ENCODE measurements at regions not wholly inside any gene's neighbourhood (a gene's known extent, or its start where the extent isn't known, plus 50 kb on each side); places are given as distances from the start of the nearest gene placed in this dataset.

DNA sequence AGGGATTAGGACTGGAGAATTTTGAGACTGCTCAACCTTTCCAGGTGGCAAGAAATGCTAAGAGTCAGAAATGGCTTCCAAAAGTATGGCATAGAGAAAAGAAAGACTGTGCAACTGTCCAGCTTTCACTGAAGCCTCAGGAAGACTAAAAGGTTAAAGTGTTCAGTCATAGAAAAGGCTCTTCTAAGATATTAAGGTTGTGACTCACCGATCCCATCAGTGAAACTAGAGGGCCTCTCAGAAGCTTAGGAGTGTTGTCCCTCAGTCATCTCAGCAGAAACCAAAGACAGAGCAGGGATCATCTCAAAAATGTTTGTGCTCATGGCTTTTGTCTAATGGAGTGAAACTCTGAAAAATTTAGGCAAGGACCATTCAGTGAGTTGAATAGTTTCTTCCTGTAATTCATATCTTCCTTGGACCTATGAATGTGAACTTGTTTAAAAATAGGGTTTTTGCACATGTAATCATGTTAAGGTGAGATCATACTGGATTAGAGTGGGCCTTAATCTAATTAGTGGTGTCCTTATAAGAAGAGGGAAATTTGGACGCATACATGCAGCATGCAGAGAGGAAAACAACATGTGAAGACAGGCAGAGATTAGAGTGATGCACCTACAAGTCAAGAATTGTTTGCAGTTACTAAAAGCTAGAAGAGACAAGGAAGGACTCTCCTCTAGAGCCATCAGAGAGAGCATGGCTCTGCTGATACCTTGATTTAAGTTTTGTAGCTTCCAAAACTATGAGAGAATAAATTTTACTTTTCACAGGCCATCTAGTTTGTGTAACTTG lies 71.3 kb downstream of the RPE65 start:
- DNase-seq (ENCODE audit: low spot score) = no peak

DNA sequence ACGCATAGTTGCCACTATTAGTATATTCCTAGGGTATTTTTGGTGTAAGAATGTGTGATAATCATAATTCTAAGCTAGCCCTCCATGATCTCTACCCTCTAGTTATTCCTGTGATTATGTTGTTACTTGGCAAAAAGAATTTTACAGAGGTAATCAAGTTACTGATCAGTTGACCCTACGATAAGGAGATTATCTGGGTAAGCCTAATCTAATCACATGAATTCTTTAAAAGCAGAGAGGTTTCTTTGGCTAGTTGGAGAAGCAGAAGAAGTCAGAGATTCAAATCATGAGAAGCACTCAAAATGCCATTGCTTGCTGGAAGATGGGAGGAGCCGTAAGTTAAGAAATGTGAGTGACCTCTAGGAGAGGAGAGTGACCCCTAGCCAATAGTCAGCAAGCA lies 72.7 kb downstream of the RPE65 start:
- DNase-seq (ENCODE audit: low spot score) = no peak

GRCh38 chr1:68376441-68376840 lies 73.3 kb downstream of the RPE65 start:
- no peak for DNase-seq (ENCODE audit: low spot score)

DNA sequence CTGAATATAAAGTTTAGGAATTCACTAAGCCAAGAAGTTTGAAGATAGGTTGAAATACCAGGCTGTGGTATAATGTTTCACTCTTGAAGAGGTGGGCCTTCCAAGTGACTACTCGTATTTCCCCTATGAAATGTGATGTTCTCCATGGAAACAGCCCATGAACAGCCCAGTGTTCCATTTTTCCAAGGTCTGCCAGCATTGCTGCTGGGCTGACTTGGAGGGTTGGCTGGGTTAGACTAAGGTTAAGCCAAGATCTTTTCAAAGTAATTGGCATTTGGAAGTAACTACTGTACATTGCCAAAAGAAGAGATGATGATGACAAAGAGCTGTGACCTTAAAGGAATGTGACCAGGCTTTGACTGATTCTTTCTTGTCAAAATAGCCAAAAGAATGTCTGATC lies 73.8 kb downstream of the RPE65 start:
- DNase-seq (ENCODE audit: low spot score) = no peak

DNA sequence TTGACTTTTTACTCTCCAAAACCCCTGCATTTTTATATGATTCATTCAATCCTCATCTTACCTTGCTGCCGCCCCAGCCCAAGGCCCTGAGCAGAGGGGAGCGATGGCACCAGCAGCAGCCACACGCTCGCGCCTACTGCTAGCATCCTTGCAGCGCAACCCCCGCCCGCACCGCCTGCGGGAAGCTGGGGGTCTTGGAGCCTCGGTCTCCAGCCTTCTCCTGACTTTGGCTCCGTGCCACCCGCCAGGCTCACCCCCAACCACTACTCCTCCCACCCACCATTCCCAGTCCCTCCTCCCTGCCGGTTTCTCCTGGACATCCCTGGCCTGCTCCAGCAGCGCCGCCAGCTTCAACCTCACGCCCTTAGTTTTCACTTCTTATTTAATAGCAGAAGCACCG lies 76.6 kb downstream of the RPE65 start:
- no peak for DNase-seq (ENCODE audit: low spot score)

DNA sequence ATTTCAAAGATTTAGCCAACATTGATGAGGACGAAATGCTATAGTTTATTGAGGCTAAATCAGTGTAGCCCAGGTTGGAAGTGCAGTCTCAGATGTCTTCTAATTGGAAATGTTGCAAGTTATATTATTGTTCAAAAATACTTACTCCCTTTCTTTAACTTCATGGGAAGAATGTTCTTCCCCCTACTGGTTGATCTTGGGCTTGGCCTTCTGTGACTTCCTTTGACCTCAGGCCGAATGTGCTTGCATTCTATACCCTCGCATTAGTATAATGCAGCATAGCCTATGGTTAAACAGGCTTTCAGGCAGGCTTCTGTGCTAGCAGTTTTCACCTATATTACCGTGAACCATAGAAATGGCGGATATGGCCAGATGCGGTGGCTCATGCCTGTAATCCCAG lies 77.3 kb downstream of the RPE65 start:
- no peak for DNase-seq (ENCODE audit: low spot score)

- DNase-seq (ENCODE audit: low spot score) = no peak
Measured at GRCh38 chr1:68370101-68370915, 79.4 kb downstream of the RPE65 start.

- DNase-seq (ENCODE audit: low spot score) = no peak
Measured at GRCh38 chr1:68366572-68366971, 83.2 kb downstream of the RPE65 start.

- no peak for DNase-seq (ENCODE audit: low spot score)
Measured at GRCh38 chr1:68365709-68366382, 83.9 kb downstream of the RPE65 start.

- no peak for DNase-seq (ENCODE audit: low spot score)
Measured at GRCh38 chr1:68363339-68363738, 86.4 kb downstream of the RPE65 start.

DNA sequence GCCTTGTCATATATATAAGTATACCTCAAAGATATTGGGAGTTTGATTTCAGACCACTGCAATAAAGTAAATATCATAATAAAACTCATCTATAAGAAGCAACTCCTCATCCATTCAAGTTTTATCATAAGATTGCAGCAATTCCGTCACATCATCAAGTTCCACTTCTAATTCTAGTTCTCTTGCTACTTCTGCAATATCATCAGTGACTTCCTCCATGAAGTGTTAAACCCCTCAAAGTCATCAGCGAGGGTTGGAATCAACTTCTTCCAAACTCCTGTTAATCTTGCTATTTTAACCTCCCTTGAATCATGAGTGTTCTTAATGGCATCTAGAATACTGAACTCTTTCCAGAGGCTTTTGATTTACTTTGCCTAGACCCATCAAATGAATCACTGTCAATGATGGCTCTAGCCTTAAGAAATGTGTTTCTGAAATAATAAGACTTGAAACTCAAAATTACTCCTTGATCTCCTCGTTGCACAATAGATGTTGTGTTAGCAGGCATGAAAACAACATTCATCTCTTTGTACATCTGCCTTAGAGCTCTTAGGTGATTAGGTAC lies 88.3 kb downstream of the RPE65 start:
- no peak for DNase-seq (ENCODE audit: low spot score)

DNA sequence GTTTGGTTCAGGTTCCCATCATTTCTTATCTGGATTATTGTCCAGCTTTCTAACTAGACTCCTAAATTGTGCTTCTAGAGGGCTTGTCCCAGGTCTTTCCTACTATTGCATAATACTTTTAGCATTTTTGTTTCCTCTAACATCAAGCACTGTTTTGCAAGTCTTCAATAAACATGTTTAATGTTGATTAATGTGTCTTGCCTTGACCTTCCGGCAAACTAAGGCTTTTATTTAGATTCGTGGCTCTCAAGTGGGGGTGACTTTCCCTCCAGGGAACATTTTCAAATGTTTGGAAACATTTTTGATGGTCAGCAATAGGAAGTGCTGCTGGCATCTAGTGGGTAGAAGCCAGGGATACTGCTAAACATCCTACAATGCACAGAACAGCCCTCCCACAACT lies 90.7 kb downstream of the RPE65 start:
- DNase-seq (ENCODE audit: low spot score) = peak; percentile 86

DNA sequence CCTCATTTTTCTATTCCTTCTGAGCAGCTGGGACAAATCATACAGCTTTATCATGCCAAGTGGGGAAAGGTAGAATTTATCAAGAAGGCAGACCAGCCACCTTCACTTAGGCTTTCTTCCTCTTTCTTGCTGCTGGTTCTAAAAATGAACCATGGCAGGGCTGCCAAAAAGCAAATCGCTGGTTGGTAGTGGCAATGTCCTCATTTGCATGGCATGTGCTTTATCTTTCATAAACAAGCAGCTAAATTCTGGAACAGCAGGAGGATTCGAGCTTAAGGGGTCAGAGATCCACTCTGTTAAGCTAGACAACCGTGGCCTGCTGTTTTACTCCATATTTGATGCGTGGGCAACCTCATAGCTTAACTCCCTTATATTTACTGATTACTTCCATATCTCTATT lies 91.3 kb downstream of the RPE65 start:
- peak; percentile 19 for DNase-seq (ENCODE audit: low spot score)

DNA sequence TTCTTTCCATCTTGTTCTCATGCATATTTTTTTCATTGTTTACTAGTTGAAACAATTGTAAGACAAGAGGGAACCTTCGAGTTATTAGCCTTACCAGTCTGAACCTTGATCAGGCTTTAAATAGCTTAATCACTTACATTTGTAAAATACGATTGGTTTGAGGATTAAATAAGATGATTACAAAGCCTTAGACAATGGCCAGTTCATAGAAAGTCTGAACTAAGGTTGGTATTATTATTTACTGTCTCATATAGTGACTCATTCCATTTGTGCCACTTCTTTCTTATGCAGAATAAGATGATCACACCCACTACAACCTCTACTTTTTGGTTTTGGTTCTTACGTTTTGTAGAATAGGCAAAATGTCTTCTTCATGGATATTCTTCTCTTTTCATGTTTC lies 94.1 kb downstream of the RPE65 start:
- DNase-seq (ENCODE audit: low spot score) = no peak

DNA sequence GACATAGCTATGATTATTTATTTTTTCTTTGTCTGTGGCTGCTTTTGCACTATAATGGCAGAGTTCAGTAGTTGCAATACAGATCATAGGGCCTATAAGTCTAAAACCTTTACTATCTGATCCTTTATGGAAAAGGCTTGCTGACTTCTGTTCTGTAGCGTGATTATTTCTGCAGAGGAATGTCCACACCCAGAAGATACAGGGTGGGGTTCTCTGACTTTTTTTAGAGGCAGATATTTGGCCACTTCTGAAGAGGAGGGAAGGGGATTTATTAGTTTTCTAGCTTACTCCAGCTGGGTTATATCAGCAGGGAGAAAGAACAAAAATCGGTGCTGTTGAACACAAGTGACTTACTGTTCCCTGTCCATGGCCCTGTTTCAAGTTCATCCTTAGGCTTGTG lies 97.6 kb downstream of the RPE65 start:
- no peak for DNase-seq (ENCODE audit: low spot score)

DNA sequence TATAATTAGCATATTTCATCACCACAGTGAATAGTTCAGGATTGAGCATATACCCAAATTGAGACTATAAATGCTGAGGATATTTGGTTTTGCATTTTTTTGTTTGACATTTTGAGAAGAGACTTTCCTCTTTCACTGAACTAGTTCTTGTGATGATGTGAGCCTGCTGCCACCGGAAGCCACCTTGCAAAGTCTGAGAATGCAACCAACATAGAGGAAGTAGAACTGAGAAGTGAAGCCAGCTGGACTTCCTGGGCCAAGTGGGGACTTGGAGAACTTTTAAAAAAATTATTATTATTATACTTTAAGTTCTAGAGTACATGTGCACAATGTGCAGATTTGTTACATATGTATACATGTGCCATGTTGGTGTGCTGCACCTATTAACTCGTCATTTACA lies 102.3 kb downstream of the RPE65 start:
- no peak for DNase-seq (ENCODE audit: low spot score)

DNA sequence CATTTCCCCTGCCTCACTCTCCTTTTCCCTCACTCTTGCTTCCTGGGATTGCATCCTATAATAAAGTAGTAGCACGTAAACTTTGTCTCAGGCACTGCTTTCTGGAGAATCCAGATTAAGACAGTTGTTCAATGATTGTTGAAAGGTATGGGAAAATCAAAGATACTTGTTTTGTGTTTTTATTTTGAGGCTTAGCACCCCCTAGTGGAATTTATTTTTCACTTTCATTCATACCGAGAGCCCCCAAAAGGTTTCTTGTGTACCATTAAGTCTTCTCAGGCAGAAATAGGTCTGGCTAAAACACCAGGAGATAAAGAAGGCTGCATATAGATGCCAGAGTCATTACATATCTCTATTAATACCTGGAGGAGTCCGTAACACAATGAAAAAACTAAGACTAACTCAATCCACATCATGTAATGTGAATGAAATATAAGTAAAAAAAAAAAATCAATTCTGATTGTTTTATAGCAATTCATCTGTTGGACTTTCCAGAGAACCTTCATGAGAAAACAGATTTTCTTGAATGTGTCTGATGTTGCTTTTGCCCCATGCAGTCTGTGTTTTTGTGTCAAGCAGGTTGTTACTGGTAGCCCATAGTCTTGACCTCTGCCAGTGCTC lies 103.5 kb downstream of the RPE65 start:
- peak; percentile 39 for DNase-seq (ENCODE audit: low spot score)

DNA sequence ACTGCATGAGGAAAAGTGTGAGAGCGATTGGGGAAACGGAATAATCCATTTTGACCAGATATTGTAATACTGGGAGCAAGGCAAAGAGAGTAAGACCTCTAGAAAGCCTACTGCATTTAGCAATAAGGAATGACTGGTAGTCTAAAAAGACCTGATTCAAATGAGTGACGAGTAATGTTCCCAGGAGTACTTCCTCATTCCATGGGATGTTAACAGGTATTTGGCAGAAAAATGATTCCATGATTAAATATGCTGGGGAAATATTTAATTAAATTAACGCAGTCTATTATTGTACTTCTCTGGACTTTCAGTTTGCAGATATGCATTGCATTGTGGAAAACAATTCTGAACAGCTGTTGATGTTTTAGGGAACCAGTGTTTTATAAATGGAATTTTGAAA lies 105.5 kb downstream of the RPE65 start:
- no peak for DNase-seq (ENCODE audit: low spot score)

DNA sequence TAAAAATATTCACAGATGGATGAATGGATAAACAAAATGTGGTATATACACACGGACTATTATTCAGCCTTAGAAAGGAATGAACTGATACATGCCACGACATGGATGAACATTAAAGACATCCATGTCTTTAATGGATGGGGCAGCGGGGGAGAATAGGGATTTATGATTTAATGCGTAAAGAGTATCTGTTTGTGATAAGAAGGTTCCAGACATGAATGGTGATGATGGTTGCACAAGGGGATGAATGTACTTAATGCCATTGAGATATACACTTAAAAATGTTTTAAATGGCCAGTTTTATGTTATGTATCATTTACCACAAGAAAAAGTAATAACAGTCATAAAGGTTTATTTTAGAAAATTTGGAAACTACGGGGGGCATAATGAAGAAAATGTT lies 108.6 kb upstream of the WLS start:
- DNase-seq (ENCODE audit: low spot score) = no peak

GRCh38 chr1:68339505-68339904 lies 107.2 kb upstream of the WLS start:
- DNase-seq (ENCODE audit: low spot score) = peak; percentile 40

DNA sequence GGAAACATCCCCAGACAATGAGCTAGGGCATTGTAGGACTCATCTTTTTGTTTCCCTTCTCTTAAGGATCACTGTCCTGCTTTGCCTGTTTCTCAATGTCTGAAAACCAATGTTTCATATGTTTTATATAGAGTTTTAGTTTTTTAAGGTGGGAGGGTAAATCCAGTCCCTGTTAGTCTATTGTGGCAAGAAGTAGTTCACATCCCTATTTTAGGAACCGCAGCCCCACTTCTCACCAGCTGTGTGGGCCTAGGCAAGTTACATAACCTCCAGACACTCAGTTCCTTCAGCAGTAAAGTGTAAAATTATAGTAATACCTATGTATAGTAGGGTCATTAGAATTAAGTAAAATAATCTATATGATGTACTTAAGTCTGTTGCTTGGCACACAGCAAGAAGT lies 105.8 kb upstream of the WLS start:
- no peak for DNase-seq (ENCODE audit: low spot score)

- DNase-seq (ENCODE audit: low spot score) = peak; percentile 53
Measured at GRCh38 chr1:68332041-68332440, 99.7 kb upstream of the WLS start.
